PFSK-1 (cell line): ENCODE measurements at regions not wholly inside any gene's neighbourhood (a gene's known extent, or its start where the extent isn't known, plus 50 kb on each side); places are given as distances from the start of the nearest gene placed in this dataset.

Source experiments
- POLR2AphosphoS5 ChIP-seq: IDR thresholded peaks from 2 replicates; pipeline ENCODE4 v1.6.1; 2012; ENCODE audit warnings: low read depth, mild to moderate bottlenecking, control low read depth, low read length, moderate library complexity
- REST ChIP-seq, 2 experiments: IDR thresholded peaks; 2 replicates each; pipeline versions ENCODE4 v1.6.1 to v1.8.0; 2011 to 2012; ENCODE audit warnings: low read depth in 2 of 2, low read length in 2 of 2, control low read depth in 1 of 2, inconsistent platforms in 1 of 2, mild to moderate bottlenecking in 1 of 2, moderate library complexity in 1 of 2; ENCODE audit not compliant: insufficient read depth in 1 of 2

DNA sequence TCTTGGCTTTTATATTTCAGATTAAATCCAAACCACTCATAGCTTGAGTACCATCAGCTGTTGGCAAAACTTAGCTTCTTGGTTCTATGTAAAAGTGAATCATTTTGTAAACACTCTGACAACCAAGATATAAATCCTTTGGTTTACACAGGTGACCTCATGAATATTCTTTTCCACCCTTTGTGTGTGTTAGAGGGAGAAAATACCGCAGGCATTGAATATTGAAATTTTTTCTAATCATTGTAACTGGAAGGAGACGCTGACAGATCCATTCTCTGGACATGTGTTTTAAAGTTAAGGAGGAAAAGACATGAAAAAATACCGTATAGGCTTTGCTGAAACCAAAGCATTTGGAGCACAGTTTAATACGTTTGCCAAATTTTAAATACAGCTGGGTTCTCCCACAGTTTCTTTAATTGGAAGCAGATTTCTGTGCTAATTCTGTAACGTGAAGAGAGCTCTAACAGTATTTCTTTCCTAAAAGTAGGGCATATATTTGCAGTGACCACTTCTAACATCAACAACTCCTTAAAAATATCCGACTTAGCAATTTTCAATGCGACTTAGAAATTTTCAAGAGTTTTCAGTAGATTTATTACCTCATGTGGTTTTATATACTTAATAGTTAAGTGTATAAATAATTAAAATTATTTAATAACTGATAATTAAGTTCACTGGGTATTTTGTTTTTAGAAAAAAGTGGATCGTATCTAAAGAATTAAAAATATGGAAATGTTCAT, 388.2 kb downstream of the USP25 start:
- no peak for TF ChIP-seq POLR2AphosphoS5
- TF ChIP-seq REST (IDR thresholded peaks at IDR 0.05; ENCODE audit: insufficient read depth in 1 of 2, low read depth in 2 of 2, low read length in 2 of 2): no peak
